K562 (cell line): ENCODE measurements at regions not wholly inside any gene's neighbourhood (a gene's known extent, or its start where the extent isn't known, plus 50 kb on each side); places are given as distances from the start of the nearest gene placed in this dataset.

Experiments
- ATAC-seq: fragments of 200-7000 bp; cut with Tn5 transposase; 3 replicates; pipeline ENCODE4 v1.9.1; 2020; ENCODE audit warnings: moderate library complexity
- BruUV-seq: library from RNA; stranded (reverse); fragments of 400-500 nt; replicated peaks from 2 replicates; lab custom pipeline; 2021; lab: Mats Ljungman, UMichigan
- CTCF ChIA-PET: fragments of 300-600 bp; formaldehyde crosslinking; extraction: SDS; loops from one replicate; lab custom pipeline; 2021; ENCODE audit warnings: low intra/inter-chr PET ratio; lab: Yijun Ruan, JAX
- POLR2A ChIA-PET: fragments of 300-600, 350-650 bp; sonication (Branson Sonifier 250); formaldehyde crosslinking; extraction: SDS; loops from one replicate; lab custom pipeline; 2021; ENCODE audit warnings: antibody characterized with exemption, inconsistent platforms; lab: Yijun Ruan, JAX
- DNase-seq, 4 experiments: peaks; one replicate each; pipeline versions ENCODE4 v3.0.0 to v3.0.0-alpha.2; 2011 to 2018; ENCODE audit warnings: low spot score in 3 of 4, mixed read lengths in 3 of 4; ENCODE audit errors: extremely low read depth in 1 of 4
- FAIRE-seq: peaks from 2 replicates; lab custom pipeline; 2011; peaks lifted over from hg19 to GRCh38; lab: Jason Lieb, UNC
- H2AFZ ChIP-seq: 2 replicates; pipeline ENCODE4 v1.6.0; 2011; ENCODE audit warnings: low read depth, low read length, control low read depth, inconsistent platforms
- H3K27ac ChIP-seq: fragments of 200-600 bp; 3 replicates; pipeline ENCODE4 v1.8.0; 2011; ENCODE audit warnings: low read depth, mild to moderate bottlenecking, control low read depth, inconsistent platforms, low read length, moderate library complexity, mixed read lengths; ENCODE audit errors: extremely low read depth
- H3K27me3 ChIP-seq, 2 experiments: fragments of 300-600 bp in 1 of 2; 2 replicates in 1 of 2; 3 replicates in 1 of 2; pipeline versions ENCODE4 v1.6.0 to v1.8.0; 2011; ENCODE audit warnings: inconsistent platforms in 2 of 2, low read length in 2 of 2, mild to moderate bottlenecking in 1 of 2, mixed read lengths in 1 of 2, moderate library complexity in 1 of 2; ENCODE audit not compliant: control insufficient read depth in 2 of 2, insufficient read depth in 2 of 2
- H3K36me3 ChIP-seq: fragments of 300-600 bp; 3 replicates; pipeline ENCODE4 v1.8.0; 2011; ENCODE audit warnings: mild to moderate bottlenecking, low read length, inconsistent platforms; ENCODE audit not compliant: control insufficient read depth, insufficient read depth
- H3K4me1 ChIP-seq, 2 experiments: fragments of 200-600 bp in 1 of 2; replicated peaks in 1 of 2; 2 replicates in 1 of 2; 3 replicates in 1 of 2; pipeline versions ENCODE4 v1.5.1 to v1.8.0; 2011; ENCODE audit warnings: inconsistent platforms in 2 of 2, low read length in 2 of 2, mild to moderate bottlenecking in 1 of 2, mixed read lengths in 1 of 2, moderate library complexity in 1 of 2; ENCODE audit not compliant: control insufficient read depth in 2 of 2, insufficient read depth in 2 of 2
- H3K4me2 ChIP-seq: 2 replicates; pipeline ENCODE4 v1.6.1; 2011; ENCODE audit warnings: low read length, control low read depth, inconsistent platforms, mixed read lengths; ENCODE audit not compliant: insufficient read depth
- H3K4me3 ChIP-seq: fragments of 200-600 bp; sonication (generic), shearing (Covaris generic); 2 replicates; pipeline ENCODE4 v1.5.1; 2016; ENCODE audit warnings: control low read depth, inconsistent platforms
- H3K79me2 ChIP-seq: fragments of 200-600 bp; 3 replicates; pipeline ENCODE4 v1.8.0; 2011; ENCODE audit warnings: low read length, inconsistent platforms; ENCODE audit not compliant: control insufficient read depth, insufficient read depth
- H3K9ac ChIP-seq, 2 experiments: 2 replicates each; pipeline versions ENCODE4 v1.6.0 to v1.6.1; 2011; ENCODE audit warnings: low read depth in 2 of 2, low read length in 2 of 2, control low read depth in 1 of 2, inconsistent platforms in 1 of 2, mild to moderate bottlenecking in 1 of 2, mixed read lengths in 1 of 2; ENCODE audit not compliant: insufficient read depth in 1 of 2
- H3K9me1 ChIP-seq: one replicate; pipeline ENCODE4 v1.6.0; 2011; ENCODE audit warnings: inconsistent platforms, mild to moderate bottlenecking, low read length, moderate library complexity; ENCODE audit not compliant: control insufficient read depth, insufficient read depth
- H3K9me3 ChIP-seq: replicated peaks from 2 replicates; pipeline ENCODE4 v1.5.1; 2011; ENCODE audit warnings: low read depth, low read length, inconsistent platforms; ENCODE audit not compliant: control insufficient read depth, insufficient read depth
- H4K20me1 ChIP-seq: replicated peaks from 2 replicates; pipeline ENCODE4 v1.6.1; 2011; ENCODE audit warnings: low read length, inconsistent platforms, mixed read lengths; ENCODE audit not compliant: control insufficient read depth, insufficient read depth
- CBFA2T3 ChIP-seq: fragments of 450-650 bp; IDR thresholded peaks from 2 replicates; pipeline ENCODE4 v1.6.1; 2017
- ERF ChIP-seq: fragments of 450-650 bp; formaldehyde crosslinking; IDR thresholded peaks from 2 replicates; pipeline ENCODE4 v1.4.0; 2020; ENCODE audit warnings: mild to moderate bottlenecking, mixed read lengths
- NCOA1 ChIP-seq: fragments of 450-650 bp; IDR thresholded peaks from 2 replicates; pipeline ENCODE4 v1.6.1; 2016; ENCODE audit warnings: low read depth
- RBM25 ChIP-seq: fragments of 200-400 bp; formaldehyde crosslinking; IDR thresholded peaks from 2 replicates; pipeline ENCODE4 v1.6.1; 2018; ENCODE audit warnings: low read length, low read depth, moderate library complexity; ENCODE audit not compliant: severe bottlenecking
- SP2 ChIP-seq: IDR thresholded peaks from 2 replicates; pipeline ENCODE4 v1.6.1; 2011; ENCODE audit warnings: mild to moderate bottlenecking, low read depth, low read length, moderate library complexity; ENCODE audit not compliant: poor library complexity, severe bottlenecking; ENCODE audit errors: extremely low read depth
- SRSF7 ChIP-seq: fragments of 200-400 bp; formaldehyde crosslinking; optimal IDR thresholded peaks from 2 replicates; pipeline ENCODE3; 2017; ENCODE audit warnings: mild to moderate bottlenecking, low read depth, low read length
- TFE3 ChIP-seq: fragments of 450-650 bp; formaldehyde crosslinking; IDR thresholded peaks from 2 replicates; pipeline ENCODE4 v1.4.0; 2020; ENCODE audit warnings: mild to moderate bottlenecking, mixed read lengths
- ZNF561 ChIP-seq: fragments of 450-650 bp; formaldehyde crosslinking; conservative IDR thresholded peaks from 2 replicates; pipeline ENCODE4 v1.4.0; 2020; ENCODE audit warnings: mild to moderate bottlenecking, moderate library complexity
- WGBS: fragments of 100-300 bp; shearing (Covaris generic); methylation state at CpG from one replicate; pipeline ENCODE4 v1.1.6; 2016; ENCODE audit warnings: low coverage, mixed read lengths; ENCODE audit not compliant: insufficient coverage; ENCODE audit errors: missing lambda C conversion rate; 5-methylcytosine and 5-hydroxymethylcytosine counted together
- in situ Hi-C: fragments of 300-500 bp; cut with MboI; formaldehyde crosslinking; loops from 4 replicates; pipeline ENCODE4 v1.15.0; 2018; ENCODE audit warnings: inconsistent platforms, mixed read lengths
- intact Hi-C: fragments of 100-400 bp; cut with micrococcal nuclease; formaldehyde crosslinking; loops from 2 replicates; pipeline ENCODE4 v1.14.2; 2022

GRCh38 chr9:79396168-79396567 is 175.6 kb upstream of the TLE4 start:
- Histone ChIP-seq H3K4me1 (no peaks in the 10 kb centered on the region), H3K27me3 (no peaks in the 10 kb centered on the region), H3K9me3 (no peaks in the 10 kb centered on the region), H3K9me1 (no peaks in the 10 kb centered on the region), H3K27ac (no peak overlapping the region), H3K36me3 (no peaks in the 10 kb centered on the region), H3K4me3 (no peak overlapping the region)
- POLR2A ChIA-PET: no interaction called here
- ATAC-seq: no peak
- TF ChIP-seq CBFA2T3 (no peak), RBM25 (no peak), TFE3 (CRISPR knock-in tag) (peak; percentile 54), SP2 (no peak), ERF (CRISPR knock-in tag) (no peak), SRSF7 (no peak), ZNF561 (CRISPR knock-in tag) (no peak), NCOA1 (no peak)
- TF ChIP-seq, all 486 proteins: peak for 1
- 0% methylated on average over 4 of the region's 4 CpGs for WGBS
- in situ Hi-C loops: no loop called here
- H3K4me2 ChIP-seq: no peak overlapping the region
- BruUV-seq: no TSS peak
- FAIRE-seq (no peak), DNase-seq (no peak)
- no peaks in the 10 kb centered on the region for H3K79me2 ChIP-seq
- H4K20me1 ChIP-seq: no peaks in the 10 kb centered on the region
- H2AFZ ChIP-seq: no peak overlapping the region
- CTCF ChIA-PET: no interaction called here
- intact Hi-C loops: no loop called here
- H3K9ac ChIP-seq: no peak overlapping the region
